HG02840 (cell line): ENCODE measurements at regions not wholly inside any gene's neighbourhood (a gene's known extent, or its start where the extent isn't known, plus 50 kb on each side); places are given as distances from the start of the nearest gene placed in this dataset.

Source experiments
- ATAC-seq: cut with Tn5 transposase; IDR thresholded peaks from one replicate; pipeline ENCODE4 v1.9.1; 2021; ENCODE audit warnings: mild to moderate bottlenecking, moderate library complexity, moderate number of reproducible peaks; ENCODE audit not compliant: unreplicated experiment, low FRiP score

DNA sequence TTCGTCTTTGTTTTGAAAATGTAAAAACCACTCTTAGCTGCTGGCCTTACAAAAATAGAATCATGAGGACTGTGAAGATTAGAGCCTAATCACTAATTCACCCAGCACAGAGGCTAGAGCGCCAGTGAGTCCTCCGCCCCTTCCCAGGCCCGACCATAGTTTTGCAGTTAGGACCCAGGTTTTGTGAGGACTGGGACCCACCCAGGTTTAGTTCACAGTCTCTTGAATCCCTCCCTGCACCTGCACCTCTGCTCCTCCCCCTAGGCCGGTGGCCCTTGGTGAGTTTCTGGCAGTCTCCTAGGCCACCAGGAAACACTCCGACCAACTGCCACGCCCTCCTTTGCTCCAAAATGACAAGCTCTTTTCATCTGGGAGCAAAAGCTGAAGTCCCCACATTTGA is 136.0 kb upstream of the CCDC54 start:
- ATAC-seq: no peak

DNA sequence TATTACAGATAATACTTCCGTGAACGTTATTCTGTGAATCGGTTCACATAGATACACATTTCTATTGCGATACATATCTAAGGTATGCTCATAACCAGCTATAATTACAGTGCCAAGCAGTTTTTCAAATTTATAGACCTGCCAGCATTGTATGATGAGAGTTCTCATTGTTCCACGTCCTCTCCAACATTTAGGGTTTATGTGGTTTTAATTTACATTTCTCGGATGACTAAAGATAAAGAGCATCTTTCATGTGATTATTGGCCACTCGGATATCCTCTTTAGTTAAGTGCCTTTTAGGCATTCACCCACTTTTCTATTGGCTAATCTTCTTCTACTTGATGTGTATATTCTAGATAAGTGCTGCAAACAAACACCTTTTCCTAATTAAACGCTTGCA is 134.7 kb upstream of the CCDC54 start:
- ATAC-seq: no peak

DNA sequence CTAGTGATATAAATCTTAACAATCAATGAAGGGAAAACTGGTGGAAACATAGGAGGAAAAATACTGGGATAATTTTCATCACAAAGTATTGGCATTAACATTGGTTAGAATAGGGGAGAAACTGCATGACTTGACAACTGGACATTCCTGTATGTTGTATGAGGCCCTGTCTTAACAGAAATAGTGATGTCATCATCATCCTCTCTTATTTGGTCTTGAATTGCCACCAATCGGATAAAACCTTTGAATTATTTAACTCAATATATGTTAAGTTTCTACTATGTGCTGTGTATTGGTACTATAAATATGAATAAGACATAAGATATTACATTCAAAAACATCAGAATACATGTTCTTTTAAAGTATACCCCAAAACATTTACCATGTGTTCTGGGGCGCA is 130.1 kb upstream of the CCDC54 start:
- ATAC-seq: no peak

DNA sequence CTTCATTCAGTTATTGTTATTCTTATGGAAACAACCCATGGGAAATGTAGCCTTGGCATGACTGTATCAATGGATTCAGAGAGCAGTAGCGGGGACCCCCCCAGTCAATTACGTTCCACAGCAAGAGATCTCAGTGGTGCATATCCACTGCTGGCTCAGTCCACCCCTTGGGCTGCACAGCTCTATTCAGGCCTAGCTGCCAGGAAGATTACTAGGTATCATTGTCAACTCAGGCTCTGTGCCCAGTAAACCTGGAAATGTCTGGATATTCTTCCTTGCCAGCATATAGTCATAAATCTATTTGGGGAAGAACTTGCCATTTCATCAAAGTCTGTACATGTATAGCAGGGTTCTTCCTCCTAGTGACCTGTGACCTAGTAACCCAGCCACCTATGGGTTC is 128.1 kb upstream of the CCDC54 start:
- no peak for ATAC-seq

DNA sequence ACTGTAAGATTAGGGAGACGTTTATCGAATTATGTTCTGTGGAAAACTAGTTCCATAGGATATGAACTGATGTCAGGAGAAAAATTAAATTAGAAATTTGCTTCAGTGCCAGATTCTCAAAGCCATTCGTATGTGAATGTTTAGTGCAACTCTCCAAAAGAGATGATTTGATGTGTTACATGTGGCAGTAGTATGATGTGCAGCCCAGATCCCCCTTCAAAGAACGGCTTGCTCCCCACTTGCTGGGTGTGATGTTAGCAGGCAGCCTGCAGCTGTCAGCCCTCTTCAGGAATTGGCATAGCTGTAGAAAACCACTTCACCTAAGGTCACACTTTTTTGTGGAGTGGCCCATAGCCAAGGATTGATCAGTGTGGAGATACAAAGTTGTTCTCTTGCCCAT is 127.0 kb upstream of the CCDC54 start:
- no peak for ATAC-seq

DNA sequence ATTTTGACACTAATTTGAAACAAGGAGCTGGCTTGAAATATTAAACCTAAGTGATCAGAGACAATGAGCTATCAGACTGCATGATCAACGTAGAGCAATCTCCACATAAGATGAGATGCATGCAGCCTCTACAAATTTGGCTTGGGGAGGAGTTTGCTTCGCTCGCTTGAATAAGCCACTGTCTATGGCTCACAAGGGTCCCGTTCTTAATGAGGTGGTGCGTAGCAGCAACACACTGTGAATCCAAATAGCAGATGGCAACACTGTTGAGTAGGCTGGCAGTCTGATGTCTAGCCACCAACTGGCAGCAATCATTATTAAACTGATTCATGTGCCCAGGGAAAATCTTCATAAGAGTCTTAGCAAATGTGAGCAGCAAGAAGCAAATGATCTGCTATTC is 125.4 kb upstream of the CCDC54 start:
- no peak for ATAC-seq

DNA sequence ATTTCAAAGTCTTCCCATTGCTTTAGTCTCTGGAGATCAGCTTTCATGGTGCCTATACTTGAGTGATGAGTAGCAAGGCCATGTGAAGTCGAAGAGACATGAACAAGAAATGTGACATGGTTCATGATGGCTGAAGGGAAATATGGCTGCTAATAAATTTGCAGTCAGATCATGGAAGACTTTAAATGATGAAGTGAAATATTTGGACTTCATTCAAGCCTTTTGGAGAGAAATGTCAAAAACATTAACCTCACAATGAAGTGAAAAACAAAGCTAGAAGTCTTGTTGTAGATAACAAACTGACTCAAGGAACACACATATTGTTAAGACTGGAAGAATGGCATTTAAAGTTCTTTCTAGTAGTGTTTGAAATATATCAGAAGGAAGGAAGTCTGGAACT is 120.3 kb upstream of the CCDC54 start:
- no peak for ATAC-seq

DNA sequence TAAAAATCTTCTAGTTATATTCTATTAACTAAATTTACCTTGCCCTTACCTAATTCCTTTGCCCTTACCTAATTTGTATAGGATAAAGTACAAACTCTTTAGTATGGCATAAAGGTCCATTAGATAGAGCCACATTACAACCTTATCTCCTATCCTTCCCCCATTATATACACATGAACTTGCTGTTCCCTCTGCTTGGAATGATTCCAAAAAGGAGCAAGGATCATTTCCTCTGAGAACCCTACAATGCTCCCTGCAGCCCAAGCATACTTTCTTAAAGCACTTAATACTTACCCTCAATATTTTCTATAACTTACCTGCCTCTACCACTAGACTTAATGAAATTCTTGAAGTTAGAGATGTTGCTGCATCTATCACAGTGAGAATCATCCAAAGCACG is 118.9 kb upstream of the CCDC54 start:
- ATAC-seq: no peak

DNA sequence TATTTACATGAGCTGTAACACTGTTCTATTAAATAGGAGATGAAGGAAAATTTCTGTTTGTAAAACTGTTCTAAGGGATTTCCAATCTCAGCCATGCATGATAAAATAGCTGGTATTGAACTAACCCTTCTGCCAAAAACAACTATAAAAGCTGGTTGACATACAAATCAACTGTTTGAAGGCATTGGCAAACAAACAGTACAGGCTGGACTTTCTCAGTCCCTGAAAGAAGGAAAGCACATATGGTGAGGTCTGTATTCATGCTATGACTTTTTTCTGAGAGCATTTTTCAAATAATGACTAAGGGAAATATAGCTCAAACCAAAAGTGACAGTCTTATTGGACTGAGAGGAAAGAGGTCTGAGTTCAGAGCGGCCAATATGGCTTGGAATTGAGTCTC is 117.0 kb upstream of the CCDC54 start:
- ATAC-seq: no peak

DNA sequence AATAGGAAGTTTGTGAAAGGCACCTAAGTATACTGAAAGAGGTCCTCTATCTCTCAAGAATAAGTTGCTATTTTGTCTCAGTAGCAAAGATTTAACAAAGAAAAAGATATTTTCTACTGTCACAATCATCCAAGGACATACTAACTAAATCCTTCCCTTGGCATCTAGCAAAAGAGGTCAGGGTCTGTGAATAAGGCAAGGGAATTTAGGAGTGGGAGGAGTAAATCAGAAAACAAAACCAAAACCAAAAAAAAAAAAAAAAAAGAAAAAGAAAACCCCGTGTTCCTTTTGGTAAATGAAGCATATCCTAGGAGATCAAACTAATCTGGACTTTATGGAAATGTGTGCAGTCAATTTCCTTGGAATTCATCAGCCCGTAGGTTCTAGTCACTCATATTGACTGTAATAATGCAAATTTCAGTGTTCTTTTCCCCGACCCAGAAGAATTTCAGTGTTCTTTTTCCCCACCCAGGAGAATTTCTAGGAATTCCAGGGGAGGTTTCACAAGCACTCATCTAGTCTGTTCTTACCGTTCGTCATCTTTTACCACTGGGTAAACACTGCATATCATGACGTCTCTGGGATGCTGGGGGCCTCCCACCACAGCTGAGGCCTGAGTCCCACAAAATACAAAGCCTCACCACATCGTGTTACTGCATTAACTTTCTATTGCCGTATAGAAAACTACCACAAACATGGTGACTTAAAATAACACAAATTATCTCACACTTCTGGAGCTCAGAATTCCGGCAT is 113.8 kb upstream of the CCDC54 start:
- ATAC-seq: no peak

DNA sequence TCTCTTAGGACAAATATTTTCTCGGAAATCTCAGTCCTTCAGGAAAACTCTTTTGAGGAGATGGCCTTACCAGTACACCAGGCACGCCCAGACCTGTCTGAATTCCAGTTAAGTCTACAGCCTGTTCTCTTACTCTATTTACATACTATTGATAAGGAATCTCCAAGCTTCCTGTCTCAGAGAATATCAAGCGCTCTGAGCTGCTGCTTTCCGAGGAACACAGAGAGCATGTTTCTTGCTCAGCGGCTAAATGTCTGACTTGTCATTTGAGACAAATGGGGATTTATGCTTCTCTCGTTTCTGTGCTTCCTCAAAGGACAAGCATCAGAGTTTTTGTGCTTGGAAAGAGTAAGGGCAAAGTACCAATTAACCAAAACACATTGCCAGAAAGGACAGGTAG is 112.4 kb upstream of the CCDC54 start:
- no peak for ATAC-seq

DNA sequence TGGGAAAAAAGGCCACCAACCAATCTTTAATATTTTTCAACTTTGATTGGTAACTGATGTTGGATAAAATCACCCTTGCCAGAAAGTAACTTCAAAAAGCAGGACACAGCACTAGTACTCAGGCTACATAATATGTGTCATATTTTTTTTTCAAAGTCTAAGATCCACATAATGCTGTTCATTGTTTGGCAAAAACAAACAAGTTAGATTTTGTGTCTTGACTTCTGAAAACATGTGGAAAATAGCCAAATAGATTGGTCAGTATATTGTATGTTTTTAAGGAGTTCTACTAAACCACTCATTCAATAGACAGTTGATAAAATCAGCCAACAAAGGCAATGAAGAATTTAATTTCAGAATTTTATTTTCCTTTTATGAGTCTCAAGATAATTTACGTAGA is 111.7 kb upstream of the CCDC54 start:
- no peak for ATAC-seq

DNA sequence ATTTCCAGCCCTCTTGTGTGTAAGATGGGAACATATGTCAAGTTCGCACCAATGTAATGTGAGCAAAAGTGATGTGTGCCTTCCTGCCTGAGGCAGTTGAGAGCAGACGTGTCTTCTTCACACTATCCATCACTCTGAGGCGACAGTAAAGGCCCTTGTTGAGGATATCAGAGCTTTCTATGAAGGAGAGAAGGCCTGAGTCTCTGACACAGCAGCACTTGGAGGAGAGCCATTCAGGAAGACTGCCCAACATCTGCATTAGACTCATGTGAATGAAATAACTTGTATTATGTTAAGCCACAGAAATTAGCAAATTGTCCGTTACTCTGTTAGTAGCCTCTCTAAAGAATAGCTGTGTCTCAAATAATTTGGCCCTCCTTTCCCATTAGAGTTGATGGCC is 108.8 kb upstream of the CCDC54 start:
- no peak for ATAC-seq

DNA sequence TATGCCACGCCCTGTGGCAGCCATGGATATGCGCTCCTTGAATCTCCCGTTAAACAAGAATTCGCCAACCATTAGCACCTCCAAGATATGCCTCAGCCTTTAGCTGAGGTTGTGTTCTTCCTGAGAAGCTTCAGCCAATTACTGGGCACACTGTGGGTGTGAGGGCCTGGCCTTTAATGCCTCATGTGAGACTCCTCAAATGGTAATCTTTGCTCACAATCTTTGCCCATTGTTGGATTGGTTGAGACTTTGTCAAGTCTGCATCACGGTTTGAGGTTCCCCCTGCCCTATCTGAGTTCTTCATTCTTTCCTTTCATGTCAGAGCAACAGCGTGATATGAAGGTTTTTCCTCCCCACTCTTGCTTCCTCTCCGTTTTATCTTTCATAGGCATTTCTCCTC is 108.1 kb upstream of the CCDC54 start:
- no peak for ATAC-seq

DNA sequence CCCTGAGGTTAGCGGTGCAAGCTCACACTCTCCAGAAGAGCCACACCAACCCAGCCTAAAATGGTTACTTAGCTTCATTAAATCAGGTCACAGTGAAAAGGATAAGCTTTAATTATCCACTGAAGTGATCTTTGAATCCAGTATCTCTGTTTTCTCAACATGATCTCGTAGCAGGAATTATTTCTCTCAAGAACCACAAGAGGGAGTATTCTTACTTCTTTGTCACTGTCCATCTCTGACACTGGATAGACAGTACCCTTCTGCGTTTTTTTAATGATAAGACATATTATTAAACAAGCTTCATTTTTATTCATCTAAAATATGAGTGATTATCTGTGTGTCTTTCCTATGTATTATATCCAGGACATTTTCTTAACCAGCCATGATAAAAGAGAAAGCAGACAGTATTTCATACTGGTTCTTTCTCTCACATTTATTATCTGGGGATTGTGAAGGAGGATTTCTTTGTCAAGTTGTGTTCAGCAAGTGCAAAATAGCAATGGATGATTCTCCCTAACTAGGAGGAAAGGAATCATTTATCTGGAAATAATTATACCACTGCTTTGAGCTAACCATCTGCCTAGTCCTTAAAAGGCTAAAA is 105.4 kb upstream of the CCDC54 start:
- no peak for ATAC-seq

DNA sequence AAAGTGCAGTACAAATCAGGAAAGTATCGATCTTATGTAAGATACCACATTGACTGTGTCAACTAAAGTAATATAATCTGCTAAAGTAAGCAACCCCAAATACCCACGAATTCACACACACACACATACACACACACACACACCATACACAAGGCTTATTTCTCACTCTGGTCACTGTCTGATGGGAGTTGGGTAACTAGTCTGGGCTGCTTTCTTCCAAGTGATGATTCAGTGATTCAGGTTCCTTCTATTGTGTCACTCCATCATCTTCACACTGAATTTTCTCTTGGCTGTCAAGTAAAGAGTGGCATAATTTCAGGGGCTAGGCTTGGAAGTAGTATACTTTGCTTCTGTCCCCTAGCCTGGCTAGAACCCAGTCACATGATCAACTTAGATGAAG is 104.8 kb upstream of the CCDC54 start:
- ATAC-seq: no peak

DNA sequence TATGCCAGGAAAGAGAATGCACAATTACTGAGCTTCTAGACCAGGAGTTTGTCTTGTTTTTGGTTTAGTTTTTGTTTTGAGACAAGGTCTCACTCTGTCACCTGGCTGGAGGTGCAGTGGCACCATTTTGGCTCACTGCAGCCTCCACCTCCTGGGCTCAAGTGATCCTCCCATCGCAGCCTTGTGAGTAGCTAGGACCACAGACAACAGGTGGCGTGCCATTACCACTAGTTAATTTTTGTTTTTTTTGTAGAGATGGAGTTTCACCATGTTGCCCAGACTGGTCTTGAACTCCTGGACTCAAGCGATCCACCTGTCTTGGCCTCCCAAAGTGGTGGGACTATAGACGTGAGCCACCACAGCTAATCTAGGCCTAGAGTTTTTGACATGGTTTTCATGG is 104.4 kb upstream of the CCDC54 start:
- ATAC-seq: no peak

DNA sequence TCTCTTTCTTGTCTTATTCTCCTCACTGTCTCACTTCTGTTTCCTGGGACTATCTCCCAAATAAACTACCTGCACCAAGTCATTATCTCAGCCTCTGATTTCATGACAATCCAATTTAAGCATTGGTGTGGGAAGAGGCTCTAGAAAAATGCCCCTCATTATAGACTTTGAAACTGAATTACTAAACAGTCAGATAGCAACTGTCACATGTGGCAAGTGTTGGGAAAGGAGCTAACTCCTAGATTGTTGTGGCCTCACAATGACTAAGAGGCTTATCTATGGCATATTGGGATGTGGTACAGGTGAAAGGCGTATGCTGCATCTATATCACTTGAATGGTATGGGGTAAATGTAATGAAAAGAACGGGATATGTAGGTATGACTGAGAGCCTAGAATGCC is 103.5 kb upstream of the CCDC54 start:
- no peak for ATAC-seq

DNA sequence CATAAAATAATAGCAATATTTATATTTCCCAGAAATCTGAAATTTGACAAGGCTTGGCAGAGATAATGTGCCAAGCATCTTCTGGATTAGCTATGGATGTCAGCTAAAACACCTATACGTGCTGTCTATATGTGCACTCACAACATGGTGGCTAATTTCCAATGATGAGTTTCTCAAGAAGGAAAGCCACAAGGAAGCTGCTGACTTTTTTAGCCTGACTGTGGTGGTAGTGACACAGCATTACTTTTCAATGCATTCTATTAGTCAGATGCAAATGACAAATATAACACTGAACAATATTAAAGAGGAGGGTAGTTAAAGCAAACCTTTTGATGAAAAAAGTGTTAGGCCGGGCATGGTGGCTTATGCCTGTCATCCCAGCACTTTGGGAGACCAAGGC is 101.7 kb upstream of the CCDC54 start:
- no peak for ATAC-seq

DNA sequence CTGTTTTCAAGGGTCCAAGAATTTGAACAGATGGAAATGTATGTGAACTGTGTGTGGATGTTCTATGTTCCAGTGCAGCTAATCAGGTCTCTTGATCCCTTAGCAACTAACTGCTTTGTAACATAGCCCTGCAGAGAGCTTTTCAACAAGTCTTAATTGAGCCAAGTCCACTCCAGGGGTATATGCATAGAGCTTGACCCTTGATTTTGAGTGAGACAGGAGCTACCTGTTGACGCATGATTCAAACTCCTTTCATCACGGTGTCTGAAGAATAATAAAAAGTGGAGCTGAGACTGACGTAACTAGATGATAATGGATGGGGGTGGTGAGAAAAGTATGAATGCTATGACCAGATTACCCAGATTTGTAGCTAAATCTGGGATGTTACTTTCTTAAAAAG is 93.3 kb upstream of the CCDC54 start:
- ATAC-seq: no peak

DNA sequence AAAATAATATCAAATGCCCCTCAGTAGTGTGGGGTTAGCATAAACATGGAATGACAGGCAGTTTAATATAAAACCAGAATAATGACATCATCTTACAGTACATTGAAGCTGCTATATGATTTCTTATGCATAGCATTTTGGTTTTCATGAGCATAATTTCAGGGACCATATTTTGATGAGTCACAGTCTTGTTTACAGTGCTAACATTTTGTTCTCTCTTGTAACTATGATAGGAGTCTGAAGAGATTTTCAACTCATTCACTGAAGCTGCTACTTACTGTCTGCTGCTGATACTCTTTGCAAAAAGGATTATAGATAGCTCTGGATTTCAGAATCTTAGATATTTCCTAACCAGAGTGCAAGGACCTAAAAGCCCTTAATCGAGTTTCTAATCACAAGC is 92.6 kb upstream of the CCDC54 start:
- no peak for ATAC-seq

DNA sequence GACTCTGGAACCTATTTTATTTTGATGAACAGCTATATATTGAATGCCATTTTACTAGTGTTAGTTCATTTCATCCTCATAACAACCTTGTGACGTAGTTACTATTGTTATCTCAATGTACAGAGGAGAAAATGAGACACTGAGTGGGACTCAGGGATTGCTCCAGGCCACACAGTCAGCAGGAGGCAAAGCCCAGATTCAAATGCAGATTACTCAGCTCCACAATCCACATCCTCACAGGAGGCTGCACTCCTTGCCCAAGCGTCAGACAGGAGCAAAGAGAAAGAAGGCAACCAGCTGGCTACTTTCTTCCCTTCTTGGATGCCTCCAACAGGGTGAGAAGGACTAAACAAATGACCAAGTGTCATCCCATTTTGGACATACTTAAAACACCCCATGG is 92.0 kb upstream of the CCDC54 start:
- no peak for ATAC-seq

DNA sequence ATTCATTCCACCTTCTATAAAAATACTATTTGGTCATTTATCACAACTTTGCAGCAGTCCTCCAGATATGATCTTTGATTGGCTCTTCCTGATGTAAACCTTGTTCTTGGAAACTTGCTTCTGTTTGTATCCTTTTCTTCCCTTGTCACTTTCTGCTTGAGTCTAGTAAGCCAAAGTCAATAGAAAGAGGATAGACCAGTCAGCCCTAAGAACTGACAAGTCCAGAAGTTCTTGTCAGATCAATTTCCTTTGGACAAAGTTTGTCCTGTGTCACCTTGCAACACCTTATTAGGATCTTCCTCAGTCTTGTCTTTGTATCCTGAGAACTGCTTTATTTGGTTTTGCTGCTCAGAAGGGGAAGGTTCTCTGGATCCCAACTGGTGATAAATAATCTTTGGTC is 87.9 kb upstream of the CCDC54 start:
- ATAC-seq: no peak
